Esophagus muscularis mucosa (tissue), 4 donors: ENCODE measurements at regions not wholly inside any gene's neighbourhood (a gene's known extent, or its start where the extent isn't known, plus 50 kb on each side); places are given as distances from the start of the nearest gene placed in this dataset.

Experiments used
- DNase-seq: peaks from one replicate; pipeline ENCODE4 v3.0.0-alpha.2; 2017; ENCODE audit errors: extremely low spot score
- H3K27ac ChIP-seq, 4 donors: fragments of 200-600 bp; sonication (generic); replicated peaks in 1 of 4; 1 replicate in 3 of 4; 2 replicates in 1 of 4; pipeline ENCODE4 v1.5.1; 2016 to 2019; ENCODE audit warnings: mild to moderate bottlenecking in 1 of 4
- H3K27me3 ChIP-seq, 4 donors: fragments of 200-600 bp; sonication (generic); one replicate each; pipeline versions ENCODE4 v1.5.1 to v1.6.0; 2016 to 2019
- H3K36me3 ChIP-seq, 4 donors: fragments of 200-600 bp; sonication (generic); one replicate each; pipeline ENCODE4 v1.5.1; 2016 to 2019
- H3K4me1 ChIP-seq, 4 donors: fragments of 200-600 bp; sonication (generic); one replicate each; pipeline ENCODE4 v1.5.1; 2016 to 2019
- H3K4me3 ChIP-seq, 4 donors: fragments of 200-600 bp; sonication (generic); 1 replicate in 2 of 4; 2 replicates in 2 of 4; pipeline ENCODE4 v1.5.1; 2016 to 2019; ENCODE audit warnings: mild to moderate bottlenecking in 4 of 4, moderate library complexity in 1 of 4
- H3K9me3 ChIP-seq, 4 donors: fragments of 200-600 bp; sonication (generic); 1 replicate in 3 of 4; 2 replicates in 1 of 4; pipeline ENCODE4 v1.5.1; 2016 to 2019
- EP300 ChIP-seq: sonication (generic); formaldehyde crosslinking; IDR thresholded peaks from one replicate; pipeline ENCODE4 v1.6.1; 2017; ENCODE audit warnings: antibody characterized with exemption
- POLR2A ChIP-seq: fragments of 450-650 bp; IDR thresholded peaks from one replicate; pipeline ENCODE4 v1.6.1; 2017; ENCODE audit warnings: antibody characterized with exemption, moderate library complexity, mild to moderate bottlenecking, low read depth
- POLR2AphosphoS5 ChIP-seq, 2 donors: sonication (generic); formaldehyde crosslinking; IDR thresholded peaks; one replicate each; pipeline ENCODE4 v1.6.1; 2017; ENCODE audit warnings: antibody characterized with exemption in 2 of 2
- WGBS: methylation state at CpG from one replicate; pipeline ENCODE4 v1.1.5; 2018; 5-methylcytosine and 5-hydroxymethylcytosine counted together
- intact Hi-C: fragments of 100-400 bp; cut with DNase I; formaldehyde crosslinking; loops from one replicate; pipeline ENCODE4 v1.15.1; 2023
- TF ChIP-seq, protein P1 (sequence below), 3 experiments: fragments of 200-600 bp in 2 of 3; fragments of 450-650 bp in 1 of 3; sonication (generic) in 2 of 3; IDR thresholded peaks; one replicate each; pipeline ENCODE4 v1.5.1; 2017 to 2019; ENCODE audit warnings: antibody characterized with exemption in 3 of 3, mild to moderate bottlenecking in 2 of 3, moderate library complexity in 1 of 3

GRCh38 chr7:118755067-118755625 is 530.6 kb downstream of the ANKRD7 start:
- H3K36me3 ChIP-seq, result no peaks in the 10 kb centered on the region
- DNase-seq, result no peak
- H3K4me1 ChIP-seq, result no peaks in the 10 kb centered on the region
- WGBS, result 70% methylated on average over 3 of the region's 3 CpGs
- intact Hi-C loops, result no loop called here
- no peak overlapping the region for H3K27ac ChIP-seq
- H3K9me3 ChIP-seq, result no peaks in the 10 kb centered on the region
- no peaks in the 10 kb centered on the region for H3K27me3 ChIP-seq
- TF ChIP-seq POLR2A (no peak), EP300 (no peak)
- TF ChIP-seq, protein P1, sequence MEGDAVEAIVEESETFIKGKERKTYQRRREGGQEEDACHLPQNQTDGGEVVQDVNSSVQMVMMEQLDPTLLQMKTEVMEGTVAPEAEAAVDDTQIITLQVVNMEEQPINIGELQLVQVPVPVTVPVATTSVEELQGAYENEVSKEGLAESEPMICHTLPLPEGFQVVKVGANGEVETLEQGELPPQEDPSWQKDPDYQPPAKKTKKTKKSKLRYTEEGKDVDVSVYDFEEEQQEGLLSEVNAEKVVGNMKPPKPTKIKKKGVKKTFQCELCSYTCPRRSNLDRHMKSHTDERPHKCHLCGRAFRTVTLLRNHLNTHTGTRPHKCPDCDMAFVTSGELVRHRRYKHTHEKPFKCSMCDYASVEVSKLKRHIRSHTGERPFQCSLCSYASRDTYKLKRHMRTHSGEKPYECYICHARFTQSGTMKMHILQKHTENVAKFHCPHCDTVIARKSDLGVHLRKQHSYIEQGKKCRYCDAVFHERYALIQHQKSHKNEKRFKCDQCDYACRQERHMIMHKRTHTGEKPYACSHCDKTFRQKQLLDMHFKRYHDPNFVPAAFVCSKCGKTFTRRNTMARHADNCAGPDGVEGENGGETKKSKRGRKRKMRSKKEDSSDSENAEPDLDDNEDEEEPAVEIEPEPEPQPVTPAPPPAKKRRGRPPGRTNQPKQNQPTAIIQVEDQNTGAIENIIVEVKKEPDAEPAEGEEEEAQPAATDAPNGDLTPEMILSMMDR (IDR thresholded peaks at IDR 0.05), result no peak
- H3K4me3 ChIP-seq, result no peak overlapping the region

DNA sequence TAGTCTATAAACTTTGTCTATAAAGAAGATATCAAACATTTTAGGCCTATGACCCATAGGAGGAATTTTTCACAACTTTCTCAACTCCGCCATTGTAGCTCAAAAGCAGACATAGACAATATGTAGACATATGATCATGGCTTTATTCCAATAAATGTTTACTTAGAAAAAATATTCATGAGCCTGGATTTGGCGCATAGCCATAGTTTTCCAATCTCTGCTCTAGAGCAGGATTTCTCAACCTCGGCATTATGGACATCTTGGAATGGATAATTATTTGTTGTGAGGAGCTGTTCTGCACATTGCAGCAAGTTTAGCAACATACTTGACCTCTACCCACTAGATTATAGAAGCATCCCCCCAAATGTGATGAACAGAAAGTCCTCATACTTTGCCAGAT is 532.6 kb downstream of the ANKRD7 start:
- Histone ChIP-seq H3K4me1 (no peaks in the 10 kb centered on the region), H3K4me3 (no peak overlapping the region), H3K36me3 (no peaks in the 10 kb centered on the region), H3K9me3 (no peaks in the 10 kb centered on the region), H3K27ac (no peak overlapping the region), H3K27me3 (no peaks in the 10 kb centered on the region)
- no peak for DNase-seq
- intact Hi-C loops, result no loop called here
- WGBS, result 87% methylated on average over 3 of the region's 3 CpGs
- TF ChIP-seq POLR2A, result no peak
- TF ChIP-seq, protein P1 (IDR thresholded peaks at IDR 0.05), result no peak
- no peak for TF ChIP-seq EP300
- TF ChIP-seq POLR2AphosphoS5 (IDR thresholded peaks at IDR 0.05), result no peak

- DNase-seq, result no peak
- Histone ChIP-seq H3K27ac (no peak overlapping the region), H3K9me3 (no peaks in the 10 kb centered on the region), H3K27me3 (no peaks in the 10 kb centered on the region), H3K36me3 (no peaks in the 10 kb centered on the region), H3K4me1 (no peaks in the 10 kb centered on the region), H3K4me3 (no peak overlapping the region)
- TF ChIP-seq POLR2AphosphoS5 (IDR thresholded peaks at IDR 0.05), result no peak
- TF ChIP-seq EP300, result no peak
- no peak for TF ChIP-seq POLR2A
- TF ChIP-seq, protein P1 (IDR thresholded peaks at IDR 0.05), result no peak
- intact Hi-C loops, result no loop called here
Measured at GRCh38 chr7:118758582-118758981, 534.1 kb downstream of the ANKRD7 start.

GRCh38 chr7:118759921-118760320 is 535.4 kb downstream of the ANKRD7 start:
- H3K36me3 ChIP-seq, result no peaks in the 10 kb centered on the region
- no peak for TF ChIP-seq POLR2A
- TF ChIP-seq EP300, result no peak
- TF ChIP-seq POLR2AphosphoS5 (IDR thresholded peaks at IDR 0.05), result no peak
- TF ChIP-seq, protein P1 (IDR thresholded peaks at IDR 0.05), result no peak
- H3K9me3 ChIP-seq, result no peaks in the 10 kb centered on the region
- no peak for DNase-seq
- no peak overlapping the region for H3K27ac ChIP-seq
- no peaks in the 10 kb centered on the region for H3K4me1 ChIP-seq
- no peak overlapping the region for H3K4me3 ChIP-seq
- intact Hi-C loops, result no loop called here
- H3K27me3 ChIP-seq, result no peaks in the 10 kb centered on the region

- Histone ChIP-seq H3K27me3 (no peaks in the 10 kb centered on the region), H3K36me3 (no peaks in the 10 kb centered on the region), H3K27ac (no peak overlapping the region), H3K4me1 (no peaks in the 10 kb centered on the region), H3K9me3 (no peaks in the 10 kb centered on the region), H3K4me3 (no peak overlapping the region)
- TF ChIP-seq EP300, result no peak
- intact Hi-C loops, result no loop called here
- DNase-seq, result no peak
- WGBS, result 70% methylated on average over 2 of the region's 2 CpGs
Measured at GRCh38 chr7:118762451-118762850, 537.9 kb downstream of the ANKRD7 start.
